A549 (cell line): ENCODE measurements at regions not wholly inside any gene's neighbourhood (a gene's known extent, or its start where the extent isn't known, plus 50 kb on each side); places are given as distances from the start of the nearest gene placed in this dataset.

Experiments used
- CHD2 ChIP-seq: fragments of 150-350 bp; IDR thresholded peaks from 2 replicates; pipeline ENCODE4 v1.6.1; 2014; ENCODE audit warnings: low read length; ENCODE audit not compliant: partially characterized antibody
- CTCF ChIP-seq: fragments of >200 bp; sonication (Bioruptor Twin); formaldehyde crosslinking; IDR thresholded peaks from 3 replicates; pipeline ENCODE4 v1.5.1; 2016
- JUNB ChIP-seq: fragments of >200 bp; sonication (Bioruptor Twin); formaldehyde crosslinking; IDR thresholded peaks from 2 replicates; pipeline ENCODE4 v1.6.1; 2016
- MAX ChIP-seq: IDR thresholded peaks from 2 replicates; pipeline ENCODE4 v1.6.1; 2012
- NR3C1 ChIP-seq: fragments of >200 bp; sonication (Bioruptor Twin); formaldehyde crosslinking; IDR thresholded peaks from 3 replicates; pipeline ENCODE4 v1.6.1; 2017
- ZNF302 ChIP-seq: fragments of 250-450 bp; sonication (Bioruptor Pico); IDR thresholded peaks from 2 replicates; pipeline ENCODE4 v1.9.0; 2021; ENCODE audit warnings: inconsistent platforms, mild to moderate bottlenecking, moderate library complexity

DNA sequence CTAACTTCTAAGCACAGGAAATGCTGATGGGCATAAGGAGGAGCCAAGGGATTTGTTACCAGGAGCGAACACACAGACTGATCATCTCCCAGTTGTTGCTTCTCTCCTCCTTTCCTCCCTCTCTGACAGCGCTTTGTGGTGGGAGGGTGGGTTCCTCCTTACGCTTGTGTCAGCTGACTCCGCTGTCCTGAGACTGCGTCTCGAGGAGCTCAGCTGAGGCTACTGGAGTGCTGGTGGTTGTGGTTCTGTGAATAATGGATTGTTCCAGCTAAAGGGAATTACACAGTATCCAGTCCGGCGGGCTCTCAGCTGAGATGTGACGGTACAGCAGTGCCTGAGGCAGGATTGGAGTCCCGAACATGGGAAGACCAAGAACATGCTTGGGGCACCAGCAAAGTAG, 113.4 kb downstream of the CTNND1 start:
- TF ChIP-seq MAX = no peak
- no peak for TF ChIP-seq CHD2
- TF ChIP-seq ZNF302 (CRISPR knock-in tag) = no peak
- no peak for TF ChIP-seq CTCF
- TF ChIP-seq JUNB = no peak
- TF ChIP-seq NR3C1 = no peak
